ENCODE measurements at regions not wholly inside any gene's neighbourhood (a gene's known extent, or its start where the extent isn't known, plus 50 kb on each side); places are given as distances from the start of the nearest gene placed in this dataset.
A peak's percentile ranks its signal among the peaks of the same experiment; 100 is the strongest.
"Not testable (repeated sequence)": the region's sequence is repeated elsewhere in the genome, so short reads cannot be mapped to it uniquely, and the experiment has no call there.

DNA sequence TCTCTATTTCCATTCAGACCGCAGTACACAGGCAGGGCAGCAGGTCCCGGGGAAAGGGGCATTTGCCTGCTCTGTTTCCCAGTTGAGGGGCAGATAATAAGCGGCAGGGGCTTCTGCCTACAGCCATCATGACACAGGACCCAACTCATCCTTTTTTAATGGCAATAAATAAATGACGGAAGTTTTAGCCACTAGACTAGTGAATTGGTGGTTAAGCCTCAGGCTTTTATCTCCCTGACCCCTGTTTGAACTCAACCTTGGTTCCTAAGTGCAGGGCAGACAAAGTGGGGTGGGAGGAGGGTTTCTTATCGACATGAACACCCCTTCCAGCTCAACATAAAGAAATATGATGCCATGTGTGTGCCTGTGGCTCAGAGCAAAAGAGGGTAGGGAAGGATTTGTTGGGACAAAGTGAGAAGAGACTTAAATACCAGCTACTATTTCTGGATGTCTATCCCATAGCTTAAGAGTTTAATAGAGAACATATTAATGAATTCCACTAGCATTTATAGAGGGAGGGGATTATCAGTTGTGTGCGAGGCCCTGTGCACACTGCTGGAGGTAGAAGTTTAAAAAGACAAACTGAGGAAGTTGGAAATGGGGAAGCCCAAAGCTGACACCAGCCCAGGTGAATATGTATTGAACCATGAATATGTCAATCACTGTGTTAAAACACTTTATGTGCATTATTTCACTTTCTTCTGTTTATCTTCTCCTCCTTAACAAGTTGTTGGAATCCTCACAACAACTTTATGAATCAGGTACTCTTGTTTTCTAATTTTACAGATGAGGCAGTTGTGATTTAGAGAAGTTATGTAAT, 939.4 kb downstream of the MCTP2 start:
- no peak for DNase-seq (ENCODE audit: low read depth)

DNA sequence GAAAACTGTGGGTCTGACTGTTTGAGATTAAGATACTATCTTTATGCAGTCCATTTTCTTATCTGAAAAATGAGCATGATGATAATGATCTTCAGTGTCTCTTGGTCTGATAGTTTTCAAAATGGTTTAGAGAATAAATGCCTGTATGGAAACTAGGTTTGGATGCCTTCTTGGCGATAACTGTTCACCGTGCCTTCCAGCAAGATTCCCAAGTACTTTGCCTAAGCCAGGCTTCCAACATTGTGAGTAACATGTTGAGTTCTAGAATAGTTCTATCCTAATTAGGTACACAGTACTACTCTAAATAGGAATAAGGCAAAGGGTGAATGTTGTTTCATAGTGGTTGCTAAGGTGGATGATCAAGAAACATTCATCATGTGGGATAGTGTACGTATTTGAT, 940.2 kb downstream of the MCTP2 start:
- no peak for DNase-seq (ENCODE audit: low read depth)

DNA sequence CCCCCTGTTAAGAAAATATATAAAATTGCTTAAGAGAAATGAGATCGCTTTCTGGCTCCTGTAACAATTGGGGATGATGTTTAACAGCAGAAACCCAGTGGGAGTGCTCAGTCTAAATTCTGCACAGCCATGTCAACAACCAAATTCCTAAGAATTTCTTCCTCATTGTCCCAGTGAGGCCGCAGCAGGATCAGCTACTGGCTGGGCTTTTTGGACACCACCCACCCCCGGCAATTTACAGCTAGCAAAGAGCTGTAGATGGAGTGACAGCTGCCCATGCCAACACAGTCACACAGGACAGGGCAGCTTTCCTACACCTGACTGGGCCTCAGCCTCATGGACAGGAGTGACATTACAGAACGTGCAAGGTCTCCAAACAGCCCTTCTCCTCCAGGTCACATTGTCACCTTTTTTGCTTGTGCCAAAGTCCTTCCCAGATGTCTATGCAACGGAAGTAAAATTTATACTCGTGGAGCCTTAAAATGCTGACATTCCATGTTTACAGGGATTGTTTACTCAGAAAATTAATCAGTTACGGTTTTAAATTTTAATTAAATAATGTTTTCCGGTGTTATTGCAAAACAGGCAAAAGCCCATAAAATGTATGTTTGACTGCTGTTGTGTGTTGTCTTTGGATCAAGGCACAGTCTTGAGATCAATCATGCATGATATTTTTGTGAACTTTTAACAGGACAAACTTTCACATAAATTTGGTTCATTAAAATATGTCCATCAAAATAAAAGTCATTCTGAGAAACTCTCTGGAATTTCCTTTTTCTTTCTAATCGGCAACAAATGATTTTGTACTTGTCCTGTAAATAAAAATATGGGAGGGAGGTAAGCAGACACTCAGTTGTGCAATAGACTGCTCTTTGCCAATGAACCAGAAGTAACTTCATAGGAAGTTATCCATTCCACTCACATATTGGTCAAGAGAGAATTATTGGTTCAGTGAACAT, 943.2 kb downstream of the MCTP2 start:
- DNase-seq (ENCODE audit: low read depth): peak; percentile 38

DNA sequence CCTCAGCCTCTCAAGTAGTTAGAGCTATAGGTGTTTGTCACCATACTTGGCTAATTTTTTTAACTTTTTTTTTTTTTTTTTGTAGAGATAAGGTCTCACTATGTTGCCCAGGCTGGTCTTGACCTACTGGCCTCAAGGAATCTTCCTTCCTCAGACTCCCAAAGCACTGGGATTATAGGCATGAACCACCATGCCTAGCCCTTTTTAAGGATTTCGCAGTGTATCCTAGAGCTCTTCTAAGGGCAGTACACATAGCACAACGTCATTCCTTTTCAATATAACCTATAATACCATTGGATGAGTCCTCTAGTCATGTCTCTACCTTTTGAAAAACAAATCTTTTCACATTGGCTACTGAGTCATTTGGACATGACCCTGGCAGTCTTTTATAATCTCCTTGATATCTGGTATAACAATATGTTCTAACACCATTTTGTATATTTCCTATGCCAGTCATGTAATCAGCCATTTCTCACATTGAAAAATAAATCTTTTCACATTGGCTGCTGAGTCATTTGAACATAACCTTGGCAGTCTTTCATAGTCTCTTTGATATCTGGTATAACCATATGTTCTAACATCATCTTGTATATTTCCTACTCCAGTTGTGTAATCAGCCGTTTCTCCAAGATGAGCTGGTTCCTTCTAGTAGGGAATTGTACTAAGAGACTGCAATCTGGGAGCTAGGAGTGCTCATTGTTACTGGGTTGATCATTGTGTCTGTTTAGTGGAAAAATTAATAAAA, 944.7 kb downstream of the MCTP2 start:
- DNase-seq (ENCODE audit: low read depth): peak; percentile 85

DNA sequence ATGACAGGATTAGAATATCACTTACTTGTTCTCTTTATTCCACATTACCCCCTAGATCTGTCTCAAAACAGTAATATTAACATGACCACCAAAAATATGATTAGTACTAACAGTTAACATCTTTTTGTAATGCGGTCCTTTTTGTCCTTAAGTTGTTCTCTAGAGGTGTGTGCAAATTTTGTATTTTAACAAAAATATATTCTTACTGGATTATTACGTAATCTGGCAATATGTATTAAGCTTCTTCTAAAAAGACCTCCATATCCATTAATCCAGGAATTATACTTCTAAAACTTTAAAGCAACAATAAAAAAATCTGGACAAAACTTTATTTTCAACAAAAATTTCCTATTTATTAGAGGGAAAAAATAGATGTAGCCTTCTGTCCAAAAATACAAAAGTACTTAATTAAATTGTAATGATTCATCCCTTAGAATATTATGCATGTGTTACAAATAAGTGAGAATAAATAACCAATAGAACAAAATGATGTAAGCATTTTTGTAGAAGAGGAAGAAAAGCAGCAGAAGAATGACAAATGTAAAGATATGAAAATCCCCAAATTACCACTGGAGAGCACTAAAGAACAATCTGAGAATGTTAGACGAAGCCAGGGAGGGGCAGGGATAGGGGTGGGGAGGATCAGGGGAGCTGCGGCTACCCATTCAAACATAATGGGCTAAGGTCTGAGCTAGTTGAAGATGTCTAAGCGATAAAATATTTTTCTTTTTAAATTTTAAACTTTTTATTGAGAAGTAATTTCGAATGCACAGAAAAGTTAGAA, 945.6 kb downstream of the MCTP2 start:
- DNase-seq (ENCODE audit: low read depth): no peak

DNA sequence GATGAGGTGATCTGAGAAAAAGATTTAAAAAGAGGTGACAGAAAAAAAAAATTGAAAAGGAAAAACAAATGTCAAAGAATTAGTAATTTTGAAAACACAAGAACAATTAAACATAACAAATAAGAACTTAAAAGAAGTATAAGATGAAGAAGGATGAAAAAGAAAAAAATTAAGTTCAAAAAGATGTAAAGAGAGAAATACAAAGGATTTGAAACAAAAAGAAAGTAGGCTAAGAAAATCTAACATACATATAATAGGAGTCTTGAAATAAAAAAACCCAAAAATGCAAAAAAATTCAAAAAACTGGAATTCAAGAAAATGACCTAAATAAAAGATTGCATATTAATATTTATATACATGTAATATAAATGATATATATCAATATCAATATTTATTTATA, 949.2 kb downstream of the MCTP2 start:
- no peak for DNase-seq (ENCODE audit: low read depth)

DNA sequence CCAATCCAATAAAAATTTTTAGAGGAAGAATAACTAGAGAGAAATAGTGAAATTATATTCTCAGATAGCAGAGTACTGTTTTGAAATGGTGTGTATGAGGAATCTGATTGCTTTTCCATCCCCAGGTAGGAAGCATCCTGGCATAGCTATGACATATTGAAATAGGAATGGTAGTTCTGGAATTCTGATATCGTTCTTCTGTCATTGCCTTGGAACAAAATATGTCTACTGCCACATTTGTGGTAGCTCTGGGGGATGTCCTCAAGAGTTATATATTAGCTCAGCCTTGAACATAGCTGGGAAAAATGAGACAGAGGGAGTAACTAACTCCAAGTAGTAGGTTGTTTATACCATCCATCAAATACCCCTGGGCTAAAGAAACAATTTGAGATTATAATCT, 950.7 kb downstream of the MCTP2 start:
- DNase-seq (ENCODE audit: low read depth): no peak

DNA sequence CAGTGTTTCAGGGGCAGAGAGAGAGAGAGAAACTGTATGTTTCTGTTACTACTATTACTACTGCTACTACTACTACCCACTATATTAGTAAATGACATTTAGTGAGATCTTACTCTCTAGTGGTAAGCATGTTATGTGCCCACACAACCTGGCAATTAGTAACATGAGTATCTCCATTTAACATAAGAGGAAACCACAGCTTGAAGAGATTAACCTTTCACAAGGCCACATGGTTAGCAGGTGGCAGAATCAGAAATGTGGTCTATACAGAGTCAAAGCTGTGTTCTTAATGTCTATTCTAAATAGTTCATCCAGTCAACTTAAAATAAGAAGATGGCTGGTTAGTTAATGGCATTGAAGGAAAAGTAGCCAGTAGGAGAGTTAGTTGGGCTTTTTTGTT, 961.6 kb downstream of the MCTP2 start:
- peak; percentile 26 for DNase-seq (ENCODE audit: low read depth)

DNA sequence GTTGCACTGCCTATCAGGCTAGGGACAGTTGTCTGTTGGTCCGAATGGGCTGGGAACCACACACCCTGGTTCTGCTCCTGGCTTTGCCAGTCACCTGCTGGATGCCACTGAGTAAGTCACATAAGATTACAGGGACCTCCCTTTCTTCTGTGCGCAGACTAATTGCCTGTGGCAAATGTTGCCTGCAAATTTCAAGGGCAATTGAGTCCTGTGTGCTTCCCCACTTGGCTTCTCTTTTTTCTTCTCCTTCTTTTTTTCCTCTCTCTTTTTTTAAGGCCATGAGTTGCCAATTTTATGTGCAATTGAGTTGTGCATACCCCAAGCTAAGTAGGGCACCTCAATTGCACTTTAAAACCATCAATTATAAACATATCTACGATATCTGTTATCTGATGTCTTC, 963.4 kb downstream of the MCTP2 start:
- DNase-seq (ENCODE audit: low read depth): no peak

DNA sequence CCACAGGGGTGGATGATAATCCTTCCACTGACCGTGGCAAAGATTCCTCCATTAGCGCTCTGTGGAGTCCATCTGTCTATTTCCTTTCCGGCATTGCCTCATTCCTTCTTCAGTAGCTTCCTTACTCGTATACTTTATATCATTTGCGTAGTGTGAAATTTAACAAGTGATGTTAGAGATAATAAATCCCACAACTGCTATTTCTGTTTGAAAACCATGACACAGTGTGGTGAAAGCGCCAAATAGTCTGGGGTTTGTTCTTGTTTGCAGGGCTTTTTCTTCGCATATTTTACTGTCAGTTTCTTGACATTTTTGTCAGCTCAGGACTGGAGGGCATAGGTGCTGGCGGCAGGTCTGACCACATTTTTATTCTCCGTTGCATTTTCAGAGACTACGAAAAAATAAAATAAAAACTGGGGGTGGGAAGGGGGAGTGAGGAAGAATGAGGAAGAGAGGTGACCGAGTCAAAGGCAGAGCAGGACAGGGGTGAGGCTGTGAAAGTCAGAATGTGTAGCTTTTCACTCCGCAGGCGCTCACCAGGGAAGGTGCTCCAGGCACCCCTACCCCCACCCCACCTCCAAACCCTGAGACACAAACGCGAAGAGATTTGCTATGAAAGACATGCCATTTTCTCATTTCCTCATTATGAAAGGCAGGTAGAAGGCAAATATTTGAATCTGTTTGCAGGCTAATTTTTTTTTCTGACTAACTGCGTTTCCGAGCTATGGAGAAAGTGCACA, 965.0 kb downstream of the MCTP2 start:
- peak; percentile 46 for DNase-seq (ENCODE audit: low read depth)

DNA sequence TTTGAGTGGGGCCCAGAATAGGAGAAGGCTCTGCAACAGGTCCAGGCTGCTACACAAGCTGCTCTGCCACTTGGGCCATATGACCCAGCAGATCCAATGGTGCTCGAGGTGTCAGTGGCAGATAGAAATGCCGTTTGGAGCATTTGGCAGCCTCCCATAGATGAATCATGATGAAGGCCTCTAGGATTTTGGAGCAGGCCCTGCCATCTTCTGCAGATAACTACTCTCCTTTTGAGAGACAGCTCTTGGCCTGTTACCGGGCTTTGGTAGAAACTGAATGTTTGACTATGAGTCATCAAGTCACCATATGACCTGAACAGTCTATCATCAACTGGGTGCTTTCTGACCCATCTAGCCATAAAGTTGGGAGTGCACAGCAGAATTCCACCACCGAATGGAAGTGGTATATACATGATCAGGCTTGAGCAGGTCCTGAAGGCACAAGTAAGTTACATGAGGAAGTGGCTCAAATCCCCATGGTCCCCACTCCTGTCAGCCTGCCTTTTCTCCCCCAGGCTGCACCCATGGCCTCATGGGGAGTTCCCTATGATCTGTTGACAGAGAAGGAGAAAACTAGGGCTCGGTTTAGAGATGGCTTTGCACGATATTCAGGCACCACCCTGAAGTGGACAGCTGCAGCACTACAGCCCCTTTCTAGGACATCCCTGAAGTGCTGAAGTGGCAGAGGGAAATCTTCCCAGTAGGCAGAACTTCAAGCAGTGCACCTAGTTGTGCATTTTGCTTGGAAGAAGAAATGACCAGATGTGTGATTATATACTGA, 971.4 kb downstream of the MCTP2 start:
- DNase-seq (ENCODE audit: low read depth): peak; percentile 23

DNA sequence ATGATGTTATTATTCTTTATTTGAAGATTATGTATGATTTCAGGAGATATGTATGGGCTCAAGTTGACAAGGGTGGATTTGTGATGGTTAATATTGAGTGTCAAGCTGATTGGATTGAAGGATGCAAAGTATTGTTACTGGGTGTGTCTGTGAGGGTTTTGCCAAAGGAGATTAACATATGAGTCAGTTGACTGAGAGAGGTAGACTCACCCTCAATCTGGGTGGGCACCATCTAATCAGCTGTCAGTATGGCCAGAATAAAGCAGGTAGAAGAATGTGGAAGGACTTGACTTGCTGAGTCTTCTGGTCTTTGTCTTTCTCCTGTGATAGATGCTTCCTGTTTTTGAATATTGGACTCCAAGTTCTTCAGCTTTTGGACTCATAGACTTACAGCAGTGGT, 973.7 kb downstream of the MCTP2 start:
- DNase-seq (ENCODE audit: low read depth): no peak

DNA sequence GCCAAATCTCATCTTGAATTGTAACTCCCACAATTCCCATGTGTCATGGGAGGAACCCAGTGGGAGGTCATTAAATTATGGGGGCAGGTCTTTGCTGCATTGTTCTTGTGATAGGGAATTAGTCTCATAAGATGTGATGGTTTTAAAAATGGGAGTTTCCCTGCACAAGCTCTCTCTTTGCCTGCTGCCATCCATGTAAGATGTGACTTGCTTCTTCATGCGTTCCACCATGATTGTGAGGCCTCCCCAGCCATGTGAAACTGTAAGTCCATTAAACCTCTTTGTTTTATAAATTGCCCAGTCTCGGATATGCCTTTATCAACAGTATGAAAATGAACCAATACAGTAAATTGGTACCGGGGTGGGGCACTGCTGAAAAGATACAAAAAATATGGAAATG, 974.5 kb downstream of the MCTP2 start:
- not testable (repeated sequence) for DNase-seq (ENCODE audit: low read depth)

DNA sequence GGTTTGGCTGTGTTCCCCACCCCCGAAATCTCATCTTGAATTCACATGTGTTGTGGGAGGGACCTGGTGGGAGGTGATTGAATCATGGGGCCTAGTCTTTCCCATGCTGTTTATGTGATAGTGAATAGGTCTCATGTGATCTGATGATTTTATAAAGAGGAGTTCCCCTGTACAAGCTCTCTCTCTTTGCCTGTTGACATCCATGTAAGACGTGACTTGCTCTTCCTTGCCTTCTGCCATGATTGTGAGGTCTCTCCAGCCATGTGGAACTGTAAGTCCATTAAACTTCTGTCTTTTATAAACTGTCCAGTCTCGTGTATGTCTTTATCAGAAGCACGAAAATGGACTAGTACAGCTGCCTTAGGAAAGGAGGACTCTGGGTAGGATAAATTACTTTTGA, 976.7 kb downstream of the MCTP2 start:
- DNase-seq (ENCODE audit: low read depth): no peak

DNA sequence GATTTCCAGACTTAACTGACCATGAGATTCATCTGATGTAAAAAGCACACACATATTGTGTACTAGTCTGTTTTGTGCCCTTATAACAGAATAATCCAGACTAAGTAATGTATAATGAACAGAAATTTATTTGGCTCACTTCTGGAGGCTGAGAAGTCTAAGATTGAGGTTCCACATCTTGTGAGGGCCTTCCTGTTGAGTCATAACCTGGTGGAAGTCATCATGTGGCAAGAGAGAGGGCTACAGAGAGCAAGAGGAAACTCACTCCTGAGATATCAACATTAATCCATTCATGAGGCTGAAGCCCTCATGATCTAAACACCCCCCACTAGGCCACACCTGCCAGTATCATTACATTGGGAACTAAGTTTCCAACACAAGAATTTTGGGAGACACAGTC, 977.6 kb downstream of the MCTP2 start:
- DNase-seq (ENCODE audit: low read depth): peak; percentile 34

DNA sequence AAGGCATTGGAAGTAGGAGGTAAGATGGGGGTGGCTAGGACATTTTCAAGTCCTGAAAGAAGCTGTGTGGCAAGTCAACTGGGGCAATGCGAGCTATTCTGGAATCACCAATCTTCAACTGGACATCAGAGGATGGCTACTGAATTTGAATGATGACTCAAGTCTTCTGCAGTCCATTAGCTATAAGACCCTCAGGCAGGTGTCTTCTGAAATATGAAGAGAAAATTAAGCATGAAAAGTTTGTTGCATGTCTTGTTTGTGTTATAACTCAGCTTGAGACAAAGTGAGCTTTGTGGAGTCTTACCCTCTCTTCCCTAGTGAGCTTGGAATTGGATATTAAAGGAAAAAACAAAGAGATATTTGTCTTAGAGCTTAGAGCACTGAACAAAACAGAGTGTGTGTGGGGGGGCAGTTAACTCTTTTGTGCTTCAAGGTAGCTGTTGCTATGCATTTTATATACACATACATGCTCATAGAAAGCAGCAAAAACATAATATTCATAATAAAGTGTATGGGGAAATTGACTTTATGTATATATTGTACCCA, 979.1 kb downstream of the MCTP2 start:
- no peak for DNase-seq (ENCODE audit: low read depth)

DNA sequence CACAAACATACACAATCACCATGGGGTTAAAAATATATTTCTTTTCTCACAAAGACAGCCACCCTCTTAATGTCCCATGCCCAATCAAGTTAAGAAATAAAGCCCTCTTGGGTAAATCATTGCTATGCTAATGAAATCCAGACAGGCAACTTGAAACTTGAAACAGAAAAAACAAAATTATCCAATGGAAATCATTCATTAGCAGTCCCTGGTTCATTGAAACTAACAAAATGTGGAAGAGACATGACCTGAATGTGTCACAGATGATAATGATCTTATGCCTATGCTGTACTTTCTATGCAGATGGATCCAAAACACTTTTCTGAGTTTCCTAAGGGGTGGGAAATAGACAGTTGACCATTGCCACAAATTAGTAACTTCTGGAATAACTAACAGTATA, 983.7 kb downstream of the MCTP2 start:
- DNase-seq (ENCODE audit: low read depth): no peak

DNA sequence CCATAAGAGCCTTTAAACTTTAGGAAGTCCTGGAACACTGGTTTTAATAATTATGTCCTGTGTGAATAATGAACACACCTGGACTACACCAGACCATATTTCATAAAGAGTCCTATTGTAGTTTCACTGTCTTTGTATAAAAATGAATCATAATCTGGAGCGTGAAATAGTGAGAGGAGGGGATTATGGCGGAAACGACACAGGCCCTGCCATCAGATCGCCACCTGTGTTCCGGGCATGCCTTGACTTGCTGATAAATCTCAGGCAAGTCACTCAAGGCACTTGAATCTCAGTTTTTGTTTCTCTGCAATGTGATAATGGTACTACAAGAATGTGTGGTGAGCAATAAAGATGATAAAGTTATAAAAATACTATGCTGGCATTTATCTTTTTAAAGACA, 995.5 kb downstream of the MCTP2 start:
- no peak for DNase-seq (ENCODE audit: low read depth)

DNA sequence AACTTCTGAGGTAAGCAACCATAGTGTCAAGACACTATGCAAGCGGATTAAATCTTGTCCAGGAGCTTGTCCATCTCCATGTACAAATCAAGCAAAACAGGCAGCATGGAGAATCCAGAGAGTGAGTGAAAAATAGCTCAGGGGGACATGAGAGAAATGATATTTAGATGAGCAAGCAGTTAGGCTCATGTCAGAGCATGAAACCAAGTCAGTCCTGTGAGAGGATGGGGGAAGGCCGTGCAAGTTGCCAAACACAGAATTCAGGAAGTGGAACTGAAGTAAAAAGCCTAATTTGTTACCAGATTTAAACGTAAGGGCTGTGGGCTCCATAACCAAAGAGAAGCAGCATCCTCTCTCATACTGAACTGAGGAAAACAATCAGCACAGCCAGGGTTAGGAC, 995.9 kb downstream of the MCTP2 start:
- no peak for DNase-seq (ENCODE audit: low read depth)
